Fibroblast of pulmonary artery (primary cell): ENCODE measurements at regions not wholly inside any gene's neighbourhood (a gene's known extent, or its start where the extent isn't known, plus 50 kb on each side); places are given as distances from the start of the nearest gene placed in this dataset.

Experiments used
- DNase-seq: peaks from one replicate; pipeline ENCODE4 v3.0.0-alpha.2; 2010; ENCODE audit warnings: low read depth
- H3K4me3 ChIP-seq: replicated peaks from 2 replicates; pipeline ENCODE4 v1.5.1; 2011; ENCODE audit warnings: low read depth, mild to moderate bottlenecking, control low read depth, low read length, moderate library complexity
- TF ChIP-seq, protein P1 (sequence below): IDR thresholded peaks from 2 replicates; pipeline ENCODE4 v1.5.1; 2011; ENCODE audit warnings: mild to moderate bottlenecking, control low read depth, low read length, inconsistent platforms; ENCODE audit errors: missing control alignments

DNA sequence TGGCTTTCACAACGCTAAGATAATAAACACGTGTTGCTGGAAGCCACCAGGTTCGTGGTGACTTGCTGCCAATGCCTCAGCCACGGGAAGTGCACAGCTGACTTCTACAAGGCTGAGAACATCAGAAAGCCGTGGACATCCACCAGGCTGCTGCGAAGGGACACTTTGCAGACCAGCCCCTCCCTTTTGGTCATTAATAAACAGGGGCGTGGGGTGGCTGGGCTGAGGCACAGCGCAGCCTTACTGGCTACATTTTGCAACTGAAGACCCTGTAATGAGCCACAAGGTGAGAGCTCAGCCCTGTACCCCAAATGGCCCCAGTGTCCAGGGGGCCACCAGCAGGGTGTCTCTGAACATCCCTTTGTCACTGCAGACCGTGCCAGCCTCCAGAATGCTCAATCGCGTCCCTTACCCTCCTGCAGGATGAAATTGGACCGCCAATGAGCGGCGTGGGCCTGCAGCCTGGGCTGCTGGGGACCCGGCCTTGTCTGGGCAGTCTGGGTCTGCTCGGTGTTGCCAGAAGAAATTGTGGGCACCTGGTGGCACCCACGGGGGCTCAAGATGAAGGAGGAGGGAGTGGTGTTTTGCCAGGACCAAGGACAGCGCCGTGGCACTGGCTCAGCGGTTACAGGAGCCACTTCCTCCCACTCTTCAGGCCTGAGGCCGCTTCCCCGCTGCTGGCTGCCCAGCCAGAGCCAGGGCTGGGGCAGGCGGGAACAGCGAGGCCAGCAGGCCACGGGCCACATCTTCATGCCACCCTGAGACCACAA, 181.9 kb downstream of the CTTN start:
- peak; percentile 1 for DNase-seq
- H3K4me3 ChIP-seq = no peak overlapping the region
- TF ChIP-seq, protein P1, sequence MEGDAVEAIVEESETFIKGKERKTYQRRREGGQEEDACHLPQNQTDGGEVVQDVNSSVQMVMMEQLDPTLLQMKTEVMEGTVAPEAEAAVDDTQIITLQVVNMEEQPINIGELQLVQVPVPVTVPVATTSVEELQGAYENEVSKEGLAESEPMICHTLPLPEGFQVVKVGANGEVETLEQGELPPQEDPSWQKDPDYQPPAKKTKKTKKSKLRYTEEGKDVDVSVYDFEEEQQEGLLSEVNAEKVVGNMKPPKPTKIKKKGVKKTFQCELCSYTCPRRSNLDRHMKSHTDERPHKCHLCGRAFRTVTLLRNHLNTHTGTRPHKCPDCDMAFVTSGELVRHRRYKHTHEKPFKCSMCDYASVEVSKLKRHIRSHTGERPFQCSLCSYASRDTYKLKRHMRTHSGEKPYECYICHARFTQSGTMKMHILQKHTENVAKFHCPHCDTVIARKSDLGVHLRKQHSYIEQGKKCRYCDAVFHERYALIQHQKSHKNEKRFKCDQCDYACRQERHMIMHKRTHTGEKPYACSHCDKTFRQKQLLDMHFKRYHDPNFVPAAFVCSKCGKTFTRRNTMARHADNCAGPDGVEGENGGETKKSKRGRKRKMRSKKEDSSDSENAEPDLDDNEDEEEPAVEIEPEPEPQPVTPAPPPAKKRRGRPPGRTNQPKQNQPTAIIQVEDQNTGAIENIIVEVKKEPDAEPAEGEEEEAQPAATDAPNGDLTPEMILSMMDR = no peak

DNA sequence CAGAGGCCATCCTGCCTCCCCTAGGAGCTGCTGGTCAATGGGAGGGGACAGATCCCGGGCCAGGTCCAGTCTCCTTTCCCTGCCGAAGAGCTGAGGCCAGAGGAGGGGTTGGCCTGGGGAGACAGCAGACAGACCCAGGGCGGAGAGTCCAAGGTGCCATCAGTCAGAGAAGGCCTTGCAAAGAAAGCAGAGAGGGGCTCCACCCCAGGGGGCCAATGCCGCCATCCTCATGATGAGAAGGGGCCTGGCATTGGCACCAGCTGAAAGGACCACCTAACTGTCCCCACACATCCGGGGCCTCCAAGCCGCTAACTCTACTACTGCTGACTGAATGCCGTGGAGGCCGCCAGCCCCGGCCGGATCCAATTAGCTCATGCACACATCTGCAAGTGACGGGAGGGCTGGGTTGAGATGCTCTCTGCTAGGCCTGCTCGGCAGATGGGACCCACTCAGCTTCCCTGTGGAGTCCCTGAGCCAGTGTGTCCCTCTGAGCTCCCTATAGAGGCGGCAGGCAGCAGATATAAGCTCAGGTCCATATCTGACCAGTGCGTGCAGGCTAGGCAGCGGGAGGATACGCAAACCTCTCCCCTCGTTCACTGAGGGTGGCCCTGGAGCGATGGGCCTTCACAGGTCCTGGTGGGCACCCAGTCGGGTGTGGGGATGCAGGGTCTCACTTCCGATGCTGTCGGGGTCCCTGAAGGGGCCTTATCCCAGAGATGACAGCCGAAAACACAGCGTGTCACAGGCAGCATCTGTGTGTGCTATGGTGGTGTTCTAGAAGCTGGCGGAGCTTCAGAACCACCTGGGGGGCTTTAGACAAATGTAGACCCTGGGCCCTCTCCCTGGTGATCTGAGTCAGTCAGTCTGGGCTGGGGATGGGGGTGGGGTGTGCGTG, 183.9 kb downstream of the CTTN start:
- no peak for DNase-seq
- TF ChIP-seq, protein P1 = no peak
- H3K4me3 ChIP-seq = no peak overlapping the region

DNA sequence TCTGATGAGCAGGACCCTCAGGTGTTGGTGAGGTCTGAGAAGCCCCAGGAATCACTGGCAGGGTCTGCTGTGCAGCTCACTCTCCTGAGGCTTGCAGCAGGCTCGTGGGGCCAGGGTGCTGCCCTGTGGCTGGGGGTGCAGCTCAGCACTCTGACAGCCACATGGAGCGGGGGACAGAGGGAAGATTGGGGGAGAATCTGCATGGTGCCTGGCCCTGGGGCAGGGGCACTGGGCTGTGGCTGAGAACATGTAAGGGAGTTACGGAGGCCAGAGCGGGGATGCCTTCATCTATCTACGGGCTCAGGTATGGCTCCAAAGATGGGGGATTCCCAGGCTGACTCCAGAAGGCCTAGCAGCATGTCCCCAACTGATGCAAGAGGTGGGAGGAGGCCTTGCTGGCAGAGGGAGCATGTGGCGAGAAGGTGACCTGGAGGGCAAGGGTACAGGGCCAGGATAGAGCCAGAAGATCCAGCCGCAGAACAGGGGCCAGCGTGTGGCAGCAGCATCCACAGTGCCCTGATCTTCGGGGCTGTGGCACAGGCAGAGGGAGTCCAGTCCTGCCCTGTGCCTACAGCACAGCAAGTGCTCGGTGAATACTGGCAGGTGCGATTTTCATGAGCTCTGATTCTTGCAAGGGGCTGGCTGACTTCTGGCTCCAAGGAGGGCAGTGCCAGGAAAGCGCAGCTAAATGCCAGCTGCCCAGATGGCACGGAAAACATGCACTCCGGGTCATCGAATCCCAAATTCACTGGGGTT, 184.7 kb downstream of the CTTN start:
- H3K4me3 ChIP-seq = no peak overlapping the region
- no peak for DNase-seq
- TF ChIP-seq, protein P1 = no peak

DNA sequence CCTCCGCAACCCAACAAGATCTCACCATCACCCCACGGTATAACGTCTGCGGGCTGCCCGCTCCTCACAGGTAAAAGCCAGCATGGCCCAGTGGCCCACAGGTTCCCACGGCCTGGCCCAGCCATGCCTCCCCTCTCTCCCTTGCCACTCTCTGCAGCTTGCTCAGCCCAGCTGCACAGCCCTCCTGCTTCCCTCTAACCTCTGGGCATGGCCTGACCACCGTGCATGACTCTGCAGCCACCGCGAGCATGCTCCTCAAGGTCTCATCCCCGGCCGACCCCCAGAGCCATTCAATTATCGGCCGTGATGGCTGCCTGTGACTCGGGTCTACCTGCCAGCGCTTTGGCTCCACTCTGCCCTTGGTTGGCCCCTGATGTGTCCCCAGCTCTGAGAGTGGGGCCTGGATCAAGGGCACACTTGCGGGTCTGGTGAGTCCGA, 185.5 kb downstream of the CTTN start:
- DNase-seq = no peak
- H3K4me3 ChIP-seq = no peak overlapping the region
- TF ChIP-seq, protein P1 = no peak

DNA sequence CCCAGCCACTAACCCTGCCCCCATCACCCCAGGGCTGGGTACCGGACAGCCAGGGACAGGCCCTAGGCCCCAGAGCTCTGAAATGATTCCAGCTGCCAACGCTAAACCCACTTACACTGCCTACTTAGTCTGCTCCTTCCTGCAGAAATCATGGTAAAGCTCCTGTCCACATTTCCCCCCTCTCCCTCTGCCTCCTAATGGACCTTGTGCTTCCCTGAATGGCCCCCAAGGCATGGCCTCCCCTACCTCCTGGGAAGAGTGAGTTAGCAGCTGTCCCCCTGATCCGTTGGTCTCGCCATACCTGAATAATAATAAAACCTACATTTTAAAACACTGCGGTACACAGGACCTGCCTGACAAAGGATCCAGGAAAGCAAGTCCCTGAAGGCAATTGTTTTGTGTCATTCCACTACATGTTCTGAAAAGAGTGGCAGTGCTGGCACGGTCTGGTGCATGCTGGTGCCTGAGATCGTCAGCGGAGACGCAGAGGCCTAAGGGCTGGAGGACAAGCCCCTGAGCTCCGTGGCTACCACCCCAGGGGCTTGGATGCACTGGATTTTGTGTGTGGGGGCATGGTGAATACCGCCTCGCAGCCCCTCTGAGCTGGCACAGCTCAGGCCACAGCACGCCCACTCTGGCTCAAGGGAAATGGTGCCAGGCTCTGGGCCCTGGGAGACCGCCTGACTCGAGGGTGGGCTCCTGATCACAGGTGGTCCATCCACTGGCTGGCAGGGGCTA, 186.3 kb downstream of the CTTN start:
- no peak overlapping the region for H3K4me3 ChIP-seq
- TF ChIP-seq, protein P1 = no peak
- DNase-seq = no peak

DNA sequence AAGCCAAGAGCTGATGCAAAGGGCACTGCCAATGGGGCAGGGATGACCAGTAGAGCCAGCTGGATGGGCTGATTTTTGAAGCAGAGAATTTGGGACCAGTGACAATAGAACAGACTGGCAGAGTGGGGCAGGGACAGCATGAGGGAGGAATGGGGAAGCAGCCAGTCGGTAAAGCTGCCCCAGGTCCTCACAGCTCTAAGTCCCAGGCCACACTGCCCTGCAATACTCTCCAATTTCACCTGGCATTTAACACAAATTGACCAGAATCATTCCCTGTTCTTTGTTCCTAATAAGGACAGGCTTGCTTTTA, 186.9 kb downstream of the CTTN start:
- no peak for DNase-seq
- TF ChIP-seq, protein P1 = no peak
- no peak overlapping the region for H3K4me3 ChIP-seq
